ENCODE measurements at regions not wholly inside any gene's neighbourhood (a gene's known extent, or its start where the extent isn't known, plus 50 kb on each side); places are given as distances from the start of the nearest gene placed in this dataset.

DNA sequence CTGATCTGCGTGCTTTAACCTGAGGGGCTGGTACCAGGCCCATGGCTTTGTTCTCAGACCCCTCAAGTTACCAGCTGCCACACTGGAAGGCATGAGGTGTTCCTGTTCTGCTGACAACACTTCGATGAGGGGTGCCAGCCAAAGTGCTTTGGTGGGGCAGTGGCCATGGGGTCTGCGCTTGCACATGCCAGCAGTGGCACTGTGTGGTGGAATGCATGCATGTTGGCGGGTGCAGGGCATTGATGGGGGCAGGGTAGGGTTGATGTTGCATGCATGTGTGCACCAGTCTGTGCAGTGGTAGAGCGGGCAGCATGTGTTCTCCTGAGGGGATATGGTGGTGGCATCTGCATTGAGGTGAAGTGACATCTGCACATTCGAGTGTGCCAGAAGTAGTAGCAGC is 497.0 kb downstream of the SQOR start:
- RAD21 ChIA-PET (ENCODE audit: low non-redundant PET in 1 of 2, low total read pairs in 2 of 2, uncharacterized antibody in 2 of 2, unreplicated experiment in 2 of 2): no interaction called here
- H3K4me3 ChIP-seq (replicated peaks in 1 of 2; ENCODE audit: low read depth in 1 of 2, low read length in 2 of 2): no peak overlapping the region

DNA sequence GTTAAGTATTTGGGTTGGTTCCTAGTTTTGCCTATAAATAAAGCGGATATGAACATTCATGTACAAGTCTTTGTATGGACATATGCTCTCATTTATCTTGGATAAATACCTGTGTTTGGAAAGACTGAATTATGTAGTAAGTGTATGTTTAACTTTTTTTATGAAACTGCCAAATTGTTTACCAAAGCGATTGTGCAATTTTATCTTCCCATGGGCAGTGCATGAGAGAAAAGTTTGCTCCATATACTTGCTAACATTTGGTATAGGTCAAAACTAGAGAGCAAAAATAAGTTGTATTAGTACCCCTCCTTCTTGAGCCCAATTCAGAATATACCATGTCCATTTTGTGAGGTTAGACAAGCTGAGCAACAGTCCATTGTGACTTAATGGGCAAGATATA is 502.6 kb downstream of the SQOR start:
- H3K9me3 ChIP-seq (ENCODE audit: control insufficient read depth in 1 of 2, insufficient read depth in 1 of 2, low read depth in 1 of 2, low read length in 2 of 2): peaks cover 4 to 15% of the 10 kb centered on the region in 2 experiments; a peak in 2 of 4 replicates
- ChIA-PET RAD21 (ENCODE audit: low non-redundant PET in 1 of 2, low total read pairs in 2 of 2, uncharacterized antibody in 2 of 2, unreplicated experiment in 2 of 2) (no interaction called here), POLR2A (no interaction called here), CTCF (no interaction called here)
- H3K9me2 ChIP-seq (ENCODE audit: insufficient read depth): no peaks in the 10 kb centered on the region
- no peak for TF ChIP-seq FOSL1 (IDR thresholded peaks at IDR 0.05; ENCODE audit: low read depth)
- TF ChIP-seq SIN3A (IDR thresholded peaks at IDR 0.05; ENCODE audit: low read depth): no peak
- no peak for TF ChIP-seq EZH2 (IDR thresholded peaks at IDR 0.05)
- TF ChIP-seq, protein P1, sequence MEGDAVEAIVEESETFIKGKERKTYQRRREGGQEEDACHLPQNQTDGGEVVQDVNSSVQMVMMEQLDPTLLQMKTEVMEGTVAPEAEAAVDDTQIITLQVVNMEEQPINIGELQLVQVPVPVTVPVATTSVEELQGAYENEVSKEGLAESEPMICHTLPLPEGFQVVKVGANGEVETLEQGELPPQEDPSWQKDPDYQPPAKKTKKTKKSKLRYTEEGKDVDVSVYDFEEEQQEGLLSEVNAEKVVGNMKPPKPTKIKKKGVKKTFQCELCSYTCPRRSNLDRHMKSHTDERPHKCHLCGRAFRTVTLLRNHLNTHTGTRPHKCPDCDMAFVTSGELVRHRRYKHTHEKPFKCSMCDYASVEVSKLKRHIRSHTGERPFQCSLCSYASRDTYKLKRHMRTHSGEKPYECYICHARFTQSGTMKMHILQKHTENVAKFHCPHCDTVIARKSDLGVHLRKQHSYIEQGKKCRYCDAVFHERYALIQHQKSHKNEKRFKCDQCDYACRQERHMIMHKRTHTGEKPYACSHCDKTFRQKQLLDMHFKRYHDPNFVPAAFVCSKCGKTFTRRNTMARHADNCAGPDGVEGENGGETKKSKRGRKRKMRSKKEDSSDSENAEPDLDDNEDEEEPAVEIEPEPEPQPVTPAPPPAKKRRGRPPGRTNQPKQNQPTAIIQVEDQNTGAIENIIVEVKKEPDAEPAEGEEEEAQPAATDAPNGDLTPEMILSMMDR (IDR thresholded peaks at IDR 0.05 in 2 of 3, conservative IDR thresholded peaks at IDR 0.05 in 1 of 3; ENCODE audit: borderline replicate concordance in 1 of 3, insufficient read depth in 1 of 3, low read depth in 2 of 3, low read length in 2 of 3): no peak
- no peaks in the 10 kb centered on the region for H4K20me1 ChIP-seq (ENCODE audit: insufficient read depth)
- H3K4me3 ChIP-seq (replicated peaks in 1 of 2; ENCODE audit: low read depth in 1 of 2, low read length in 2 of 2): no peak overlapping the region
- no peaks in the 10 kb centered on the region for H3K36me3 ChIP-seq (ENCODE audit: control insufficient read depth in 1 of 2, insufficient read depth in 2 of 2, low read length in 2 of 2)
- DNase-seq (ENCODE audit: low read depth, low spot score) (no peak), ATAC-seq (no peak)
- intact Hi-C loops (cut with micrococcal nuclease): no loop called here
- BruUV-seq (replicated peaks): no TSS peak
- no peaks in the 10 kb centered on the region for H3K27me3 ChIP-seq (ENCODE audit: insufficient read depth, low read length)
- H3K27ac ChIP-seq (ENCODE audit: low read depth, low read length): no peak overlapping the region
- no peak overlapping the region for H3K4me2 ChIP-seq (ENCODE audit: low read length)
- H3K9ac ChIP-seq (ENCODE audit: low read length): no peak overlapping the region
- no peak overlapping the region for H2AFZ ChIP-seq (ENCODE audit: low read depth, low read length, poor library complexity, severe bottlenecking)
- H3K79me2 ChIP-seq (ENCODE audit: insufficient read depth, low read length): no peaks in the 10 kb centered on the region
- no peaks in the 10 kb centered on the region for H3K4me1 ChIP-seq (ENCODE audit: control insufficient read depth in 1 of 2, insufficient read depth in 2 of 2, low read length in 2 of 2)

More for the DNA sequence above, 497.0 kb downstream of the SQOR start:
- H3K36me3 ChIP-seq (ENCODE audit: control insufficient read depth in 1 of 2, insufficient read depth in 2 of 2, low read length in 2 of 2): no peaks in the 10 kb centered on the region
- peaks cover 0 to 17% of the 10 kb centered on the region in 2 experiments; a peak in 2 of 4 replicates for H3K9me3 ChIP-seq (ENCODE audit: control insufficient read depth in 1 of 2, insufficient read depth in 1 of 2, low read depth in 1 of 2, low read length in 2 of 2)
- no peaks in the 10 kb centered on the region for H3K79me2 ChIP-seq (ENCODE audit: insufficient read depth, low read length)
- no peaks in the 10 kb centered on the region for H3K4me1 ChIP-seq (ENCODE audit: control insufficient read depth in 1 of 2, insufficient read depth in 2 of 2, low read length in 2 of 2)
- H3K27ac ChIP-seq (ENCODE audit: low read depth, low read length): no peak overlapping the region
- DNase-seq (ENCODE audit: low read depth, low spot score): no peak
- no peak overlapping the region for H2AFZ ChIP-seq (ENCODE audit: low read depth, low read length, poor library complexity, severe bottlenecking)
- H3K9ac ChIP-seq (ENCODE audit: low read length): no peak overlapping the region
- ATAC-seq: no peak
- BruUV-seq (replicated peaks): no TSS peak
- ChIA-PET CTCF (no interaction called here), POLR2A (no interaction called here)
- TF ChIP-seq, protein P2, sequence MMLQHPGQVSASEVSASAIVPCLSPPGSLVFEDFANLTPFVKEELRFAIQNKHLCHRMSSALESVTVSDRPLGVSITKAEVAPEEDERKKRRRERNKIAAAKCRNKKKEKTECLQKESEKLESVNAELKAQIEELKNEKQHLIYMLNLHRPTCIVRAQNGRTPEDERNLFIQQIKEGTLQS (IDR thresholded peaks at IDR 0.05): no peak
- TF ChIP-seq YY1 (IDR thresholded peaks at IDR 0.05; ENCODE audit: extremely low read depth, insufficient replicate concordance, low read depth, low read length) (no peak), EGR1 (IDR thresholded peaks at IDR 0.05; ENCODE audit: low read depth) (no peak)
- TF ChIP-seq, protein P3, sequence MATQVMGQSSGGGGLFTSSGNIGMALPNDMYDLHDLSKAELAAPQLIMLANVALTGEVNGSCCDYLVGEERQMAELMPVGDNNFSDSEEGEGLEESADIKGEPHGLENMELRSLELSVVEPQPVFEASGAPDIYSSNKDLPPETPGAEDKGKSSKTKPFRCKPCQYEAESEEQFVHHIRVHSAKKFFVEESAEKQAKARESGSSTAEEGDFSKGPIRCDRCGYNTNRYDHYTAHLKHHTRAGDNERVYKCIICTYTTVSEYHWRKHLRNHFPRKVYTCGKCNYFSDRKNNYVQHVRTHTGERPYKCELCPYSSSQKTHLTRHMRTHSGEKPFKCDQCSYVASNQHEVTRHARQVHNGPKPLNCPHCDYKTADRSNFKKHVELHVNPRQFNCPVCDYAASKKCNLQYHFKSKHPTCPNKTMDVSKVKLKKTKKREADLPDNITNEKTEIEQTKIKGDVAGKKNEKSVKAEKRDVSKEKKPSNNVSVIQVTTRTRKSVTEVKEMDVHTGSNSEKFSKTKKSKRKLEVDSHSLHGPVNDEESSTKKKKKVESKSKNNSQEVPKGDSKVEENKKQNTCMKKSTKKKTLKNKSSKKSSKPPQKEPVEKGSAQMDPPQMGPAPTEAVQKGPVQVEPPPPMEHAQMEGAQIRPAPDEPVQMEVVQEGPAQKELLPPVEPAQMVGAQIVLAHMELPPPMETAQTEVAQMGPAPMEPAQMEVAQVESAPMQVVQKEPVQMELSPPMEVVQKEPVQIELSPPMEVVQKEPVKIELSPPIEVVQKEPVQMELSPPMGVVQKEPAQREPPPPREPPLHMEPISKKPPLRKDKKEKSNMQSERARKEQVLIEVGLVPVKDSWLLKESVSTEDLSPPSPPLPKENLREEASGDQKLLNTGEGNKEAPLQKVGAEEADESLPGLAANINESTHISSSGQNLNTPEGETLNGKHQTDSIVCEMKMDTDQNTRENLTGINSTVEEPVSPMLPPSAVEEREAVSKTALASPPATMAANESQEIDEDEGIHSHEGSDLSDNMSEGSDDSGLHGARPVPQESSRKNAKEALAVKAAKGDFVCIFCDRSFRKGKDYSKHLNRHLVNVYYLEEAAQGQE (IDR thresholded peaks at IDR 0.05; ENCODE audit: low read depth): no peak
- H4K20me1 ChIP-seq (ENCODE audit: insufficient read depth): no peaks in the 10 kb centered on the region
- intact Hi-C loops (cut with micrococcal nuclease): no loop called here
- H3K27me3 ChIP-seq (ENCODE audit: insufficient read depth, low read length): no peaks in the 10 kb centered on the region
- H3K9me2 ChIP-seq (ENCODE audit: insufficient read depth): no peaks in the 10 kb centered on the region
- H3K4me2 ChIP-seq (ENCODE audit: low read length): no peak overlapping the region

All from HCT116 (cell line).